ENCODE measurements at regions not wholly inside any gene's neighbourhood (a gene's known extent, or its start where the extent isn't known, plus 50 kb on each side); places are given as distances from the start of the nearest gene placed in this dataset.

DNA sequence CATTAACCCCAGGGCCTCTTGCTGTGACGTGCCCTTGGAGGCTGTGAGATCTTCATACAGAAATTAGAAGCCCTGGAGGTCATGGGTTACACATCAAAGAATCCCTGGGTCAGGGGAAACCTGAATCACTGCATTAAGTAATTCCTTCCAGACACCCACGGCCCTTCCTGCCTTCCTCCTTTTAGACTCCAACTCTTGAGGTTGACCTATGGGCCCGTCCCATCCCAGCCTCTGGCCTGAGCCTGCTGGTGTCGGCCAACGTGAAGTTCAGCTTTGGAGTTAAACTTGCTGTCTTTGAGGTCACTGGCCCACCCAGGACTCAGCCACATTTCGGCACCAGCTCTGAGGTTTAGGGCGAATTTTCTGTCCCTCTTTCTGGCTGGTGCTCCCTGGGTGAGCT is 198.3 kb downstream of the ACKR3 start:
- TF ChIP-seq POLR2AphosphoS5 (IDR thresholded peaks at IDR 0.05; ENCODE audit: borderline replicate concordance, low read depth, low read length) (no peak), EZH2 (IDR thresholded peaks at IDR 0.05) (no peak), FOXP2 (optimal IDR thresholded peaks at IDR 0.05; ENCODE audit: control extremely low read depth, extremely low read length, insufficient read depth) (no peak)
